HEK293 (cell line): ENCODE measurements at regions not wholly inside any gene's neighbourhood (a gene's known extent, or its start where the extent isn't known, plus 50 kb on each side); places are given as distances from the start of the nearest gene placed in this dataset.
"Not testable (repeated sequence)": the region's sequence is repeated elsewhere in the genome, so short reads cannot be mapped to it uniquely, and the experiment has no call there.

Experiments
- CTCF ChIA-PET: fragments of 350-600 bp; formaldehyde crosslinking; extraction: SDS; loops from one replicate; lab custom pipeline; 2021; ENCODE audit warnings: antibody characterized with exemption; lab: Yijun Ruan, JAX
- POLR2A ChIA-PET: fragments of 300-600 bp; formaldehyde crosslinking; extraction: SDS; loops from one replicate; lab custom pipeline; 2020; ENCODE audit warnings: antibody characterized with exemption, inconsistent platforms; lab: Yijun Ruan, JAX
- H3K27ac ChIP-seq: fragments of 200-500 bp; sonication (Bioruptor generic); 2 replicates; pipeline ENCODE4 v1.5.1; 2014; ENCODE audit warnings: low read depth, low read length, control low read depth, inconsistent platforms; ENCODE audit errors: extremely low read depth
- H3K36me3 ChIP-seq, 2 experiments: fragments of 200-500 bp in 1 of 2; sonication (Bioruptor generic) in 1 of 2; 1 replicate in 1 of 2; 2 replicates in 1 of 2; pipeline ENCODE4 v1.5.1; 2014 to 2017; ENCODE audit warnings: inconsistent platforms in 2 of 2, low read length in 2 of 2; ENCODE audit not compliant: control insufficient read depth in 2 of 2, insufficient read depth in 1 of 2
- H3K4me1 ChIP-seq: fragments of 200-500 bp; sonication (Bioruptor generic); 2 replicates; pipeline ENCODE4 v1.5.1; 2014; ENCODE audit warnings: mild to moderate bottlenecking, low read length, inconsistent platforms; ENCODE audit not compliant: control insufficient read depth, insufficient read depth
- H3K4me3 ChIP-seq: 2 replicates; pipeline ENCODE4 v1.5.1; 2011; ENCODE audit warnings: low read depth, mild to moderate bottlenecking, control low read depth, low read length, moderate library complexity
- H3K9me3 ChIP-seq: fragments of 200-500 bp; sonication (Bioruptor generic); 2 replicates; pipeline ENCODE4 v1.5.1; 2014; ENCODE audit warnings: low read depth, low read length, inconsistent platforms; ENCODE audit not compliant: control insufficient read depth, insufficient read depth
- BCL11A ChIP-seq: fragments of 450-650 bp; formaldehyde crosslinking; IDR thresholded peaks from 2 replicates; pipeline ENCODE4 v1.5.1; 2016; ENCODE audit warnings: low read depth, missing biosample characterization, missing genetic modification characterization
- GLI2 ChIP-seq: fragments of 450-650 bp; formaldehyde crosslinking; IDR thresholded peaks from 2 replicates; pipeline ENCODE4; 2017; ENCODE audit warnings: missing biosample characterization, missing genetic modification characterization, low read depth, borderline replicate concordance
- GLIS1 ChIP-seq: fragments of 450-650 bp; formaldehyde crosslinking; IDR thresholded peaks from 2 replicates; pipeline ENCODE4 v1.5.1; 2016; ENCODE audit warnings: missing biosample characterization, missing genetic modification characterization
- HOXA7 ChIP-seq: sonication (generic); formaldehyde crosslinking; IDR thresholded peaks from 2 replicates; pipeline ENCODE4 v1.8.1; 2022; ENCODE audit warnings: missing genetic modification reagents, borderline replicate concordance
- KLF1 ChIP-seq: fragments of 450-650 bp; formaldehyde crosslinking; IDR thresholded peaks from 2 replicates; pipeline ENCODE4 v1.5.1; 2016; ENCODE audit warnings: missing biosample characterization, missing genetic modification characterization
- KLF7 ChIP-seq: fragments of 450-650 bp; formaldehyde crosslinking; IDR thresholded peaks from 2 replicates; pipeline ENCODE4 v1.5.1; 2016; ENCODE audit warnings: missing biosample characterization, missing genetic modification characterization, borderline replicate concordance
- REST ChIP-seq: fragments of 450-650 bp; formaldehyde crosslinking; IDR thresholded peaks from 2 replicates; pipeline ENCODE4 v1.5.1; 2016; ENCODE audit warnings: missing biosample characterization, missing genetic modification characterization
- TRIM28 ChIP-seq: IDR thresholded peaks from 2 replicates; pipeline ENCODE4 v1.6.1; 2011; ENCODE audit warnings: low read length, control low read depth, borderline replicate concordance
- TSHZ1 ChIP-seq: fragments of 450-650 bp; formaldehyde crosslinking; IDR thresholded peaks from 2 replicates; pipeline ENCODE4 v1.5.1; 2016; ENCODE audit warnings: missing biosample characterization, missing genetic modification characterization, borderline replicate concordance
- ZBTB1 ChIP-seq: fragments of 450-650 bp; formaldehyde crosslinking; IDR thresholded peaks from 2 replicates; pipeline ENCODE4 v1.5.1; 2016; ENCODE audit warnings: missing biosample characterization, missing genetic modification characterization
- ZFP3 ChIP-seq: fragments of 450-650 bp; formaldehyde crosslinking; IDR thresholded peaks from 2 replicates; pipeline ENCODE4 v1.5.1; 2016; ENCODE audit warnings: low read depth, missing biosample characterization, missing genetic modification characterization
- ZNF155 ChIP-seq: fragments of 450-650 bp; formaldehyde crosslinking; IDR thresholded peaks from 2 replicates; pipeline ENCODE4 v1.5.1; 2016; ENCODE audit warnings: missing biosample characterization, missing genetic modification characterization
- ZNF175 ChIP-seq: fragments of 450-650 bp; formaldehyde crosslinking; IDR thresholded peaks from 2 replicates; pipeline ENCODE4 v1.5.1; 2016; ENCODE audit warnings: missing biosample characterization, missing genetic modification characterization
- ZNF2 ChIP-seq: fragments of 450-650 bp; formaldehyde crosslinking; IDR thresholded peaks from 2 replicates; pipeline ENCODE4 v1.5.1; 2016; ENCODE audit warnings: missing biosample characterization, missing genetic modification characterization
- ZNF211 ChIP-seq: fragments of 450-650 bp; formaldehyde crosslinking; IDR thresholded peaks from 2 replicates; pipeline ENCODE4 v1.5.1; 2016; ENCODE audit warnings: low read depth, missing biosample characterization, missing genetic modification characterization
- ZNF571 ChIP-seq: fragments of 450-650 bp; formaldehyde crosslinking; IDR thresholded peaks from 2 replicates; pipeline ENCODE4 v1.5.0; 2017; ENCODE audit warnings: missing biosample characterization, missing genetic modification characterization
- ZNF596 ChIP-seq: fragments of 450-650 bp; IDR thresholded peaks from 2 replicates; pipeline ENCODE4 v1.5.0; 2018; ENCODE audit warnings: missing biosample characterization, mild to moderate bottlenecking, missing genetic modification characterization, moderate library complexity
- ZNF660 ChIP-seq: fragments of 450-650 bp; IDR thresholded peaks from 2 replicates; pipeline ENCODE4 v1.5.1; 2018; ENCODE audit warnings: missing biosample characterization, mild to moderate bottlenecking, missing genetic modification characterization
- ZNF664 ChIP-seq: fragments of 450-650 bp; formaldehyde crosslinking; IDR thresholded peaks from 2 replicates; pipeline ENCODE4 v1.5.1; 2016; ENCODE audit warnings: missing biosample characterization, missing genetic modification characterization
- ZNF692 ChIP-seq: fragments of 450-650 bp; formaldehyde crosslinking; IDR thresholded peaks from 2 replicates; pipeline ENCODE4 v1.5.1; 2016; ENCODE audit warnings: missing biosample characterization, missing genetic modification characterization
- ZNF704 ChIP-seq: fragments of 450-650 bp; formaldehyde crosslinking; IDR thresholded peaks from 2 replicates; pipeline ENCODE4 v1.5.1; 2016; ENCODE audit warnings: missing biosample characterization, missing genetic modification characterization
- ZSCAN30 ChIP-seq: fragments of 450-650 bp; IDR thresholded peaks from 2 replicates; pipeline ENCODE4 v1.5.1; 2018; ENCODE audit warnings: missing biosample characterization, mild to moderate bottlenecking, missing genetic modification characterization, moderate library complexity
- TF ChIP-seq, protein P1 (sequence below): fragments of 450-650 bp; formaldehyde crosslinking; IDR thresholded peaks from 2 replicates; pipeline ENCODE4 v1.5.1; 2016; ENCODE audit warnings: missing biosample characterization, missing genetic modification characterization

DNA sequence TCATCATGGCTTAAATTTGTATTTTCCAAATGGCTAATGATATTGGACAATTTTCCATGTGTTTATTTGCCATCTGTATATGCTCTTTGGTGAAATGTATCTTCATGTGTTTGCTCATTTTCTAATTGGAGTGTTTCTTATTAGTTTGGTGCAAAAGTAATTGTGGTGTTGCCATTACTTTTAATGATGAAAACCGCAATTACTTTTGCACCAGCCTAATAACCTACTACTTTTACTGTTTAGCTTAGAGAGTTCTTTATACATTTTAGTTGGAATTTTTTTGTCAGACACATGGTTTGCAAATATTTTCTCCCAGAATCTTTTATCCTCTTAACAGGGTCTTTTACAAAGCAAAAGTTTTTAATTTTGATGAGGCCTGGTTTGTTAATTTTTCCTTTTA, 141.0 kb upstream of the AGTR1 start:
- no peaks in the 10 kb centered on the region for H3K36me3 ChIP-seq
- no peak overlapping the region for H3K4me3 ChIP-seq
- H3K27ac ChIP-seq = no peak overlapping the region
- H3K9me3 ChIP-seq = no peaks in the 10 kb centered on the region
- TF ChIP-seq ZNF596 (tag by site-specific recombination) (no peak), GLIS1 (no peak), ZNF692 (no peak), ZNF660 (tag by site-specific recombination) (no peak), ZNF571 (tag by site-specific recombination) (no peak), KLF7 (tag by site-specific recombination) (no peak), GLI2 (no peak), ZNF664 (tag by site-specific recombination) (no peak), ZNF175 (no peak), BCL11A (tag by site-specific recombination) (no peak), ZNF704 (tag by site-specific recombination) (no peak), ZNF155 (tag by site-specific recombination) (no peak), ZFP3 (tag by site-specific recombination) (no peak), ZNF211 (tag by site-specific recombination) (no peak), ZSCAN30 (tag by site-specific recombination) (no peak)
- POLR2A ChIA-PET = no interaction called here
- CTCF ChIA-PET = no interaction called here
- no peaks in the 10 kb centered on the region for H3K4me1 ChIP-seq

GRCh38 chr3:148577579-148577978, 120.1 kb upstream of the AGTR1 start:
- H3K4me1 ChIP-seq = not testable (repeated sequence)
- CTCF ChIA-PET = interaction anchor here (0.7 kb wide), 1 partner anchor 150 kb away, joined by 3 read pairs; no protein-coding TSS in a partner anchor

GRCh38 chr3:148582126-148582525, 115.6 kb upstream of the AGTR1 start:
- no peaks in the 10 kb centered on the region for H3K4me1 ChIP-seq
- no peak overlapping the region for H3K4me3 ChIP-seq
- POLR2A ChIA-PET = no interaction called here
- H3K9me3 ChIP-seq = no peaks in the 10 kb centered on the region
- CTCF ChIA-PET = interaction anchor here (0.9 kb wide), 1 partner anchor 202 kb away, joined by 5 read pairs; no protein-coding TSS in a partner anchor
- no peak overlapping the region for H3K27ac ChIP-seq
- no peaks in the 10 kb centered on the region for H3K36me3 ChIP-seq
- no peak for TF ChIP-seq KLF1
- no peak for TF ChIP-seq TRIM28
- TF ChIP-seq HOXA7 (CRISPR knock-in tag) = no peak
- TF ChIP-seq ZBTB1 (tag by site-specific recombination) = no peak
- TF ChIP-seq REST (tag by site-specific recombination) = no peak
- TF ChIP-seq, protein P1, sequence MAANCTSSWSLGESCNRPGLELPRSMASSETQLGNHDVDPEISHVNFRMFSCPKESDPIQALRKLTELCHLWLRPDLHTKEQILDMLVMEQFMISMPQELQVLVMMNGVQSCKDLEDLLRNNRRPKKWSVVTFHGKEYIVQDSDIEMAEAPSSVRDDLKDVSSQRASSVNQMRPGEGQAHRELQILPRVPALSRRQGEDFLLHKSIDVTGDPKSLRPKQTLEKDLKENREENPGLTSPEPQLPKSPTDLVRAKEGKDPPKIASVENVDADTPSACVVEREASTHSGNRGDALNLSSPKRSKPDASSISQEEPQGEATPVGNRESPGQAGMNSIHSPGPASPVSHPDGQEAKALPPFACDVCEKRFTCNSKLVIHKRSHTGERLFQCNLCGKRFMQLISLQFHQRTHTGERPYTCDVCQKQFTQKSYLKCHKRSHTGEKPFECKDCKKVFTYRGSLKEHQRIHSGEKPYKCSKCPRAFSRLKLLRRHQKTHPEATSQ (tag by site-specific recombination) = no peak
- no peak for TF ChIP-seq ZNF2
- TF ChIP-seq TSHZ1 (tag by site-specific recombination) = no peak

More at GRCh38 chr3:148577579-148577978, 120.1 kb upstream of the AGTR1 start:
- H3K27ac ChIP-seq, H3K4me3 ChIP-seq, H3K9me3 ChIP-seq, POLR2A ChIA-PET, H3K36me3 ChIP-seq: not testable (repeated sequence)
